ENCODE measurements at regions not wholly inside any gene's neighbourhood (a gene's known extent, or its start where the extent isn't known, plus 50 kb on each side); places are given as distances from the start of the nearest gene placed in this dataset.

DNA sequence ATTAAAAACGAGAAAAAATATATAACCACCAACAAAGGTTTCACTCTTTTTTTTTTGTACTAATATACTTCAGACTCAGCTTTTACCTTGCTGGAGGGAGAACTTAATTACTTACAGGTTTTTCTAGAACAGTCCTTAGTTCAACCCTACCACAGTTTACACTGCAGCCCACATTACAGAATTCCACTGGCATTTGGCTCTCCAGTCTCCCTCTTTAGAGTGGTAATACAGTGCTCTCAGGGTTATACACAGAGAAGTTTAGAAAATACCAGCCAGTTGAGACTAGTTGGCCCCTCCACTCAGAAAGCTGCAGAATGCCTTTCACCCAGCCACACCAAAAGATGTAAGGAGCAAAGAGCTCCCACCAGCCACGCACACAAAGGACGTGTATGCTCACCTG is 122.3 kb upstream of the DIO3 start:
- in situ Hi-C loops (cut with MboI; ENCODE audit: low pct_unique_long_range_greater_than_20kb, low sequenced_read_pairs, unreplicated experiment): no loop called here
- DNase-seq (ENCODE audit: low spot score): no peak
- TF ChIP-seq, protein P1, sequence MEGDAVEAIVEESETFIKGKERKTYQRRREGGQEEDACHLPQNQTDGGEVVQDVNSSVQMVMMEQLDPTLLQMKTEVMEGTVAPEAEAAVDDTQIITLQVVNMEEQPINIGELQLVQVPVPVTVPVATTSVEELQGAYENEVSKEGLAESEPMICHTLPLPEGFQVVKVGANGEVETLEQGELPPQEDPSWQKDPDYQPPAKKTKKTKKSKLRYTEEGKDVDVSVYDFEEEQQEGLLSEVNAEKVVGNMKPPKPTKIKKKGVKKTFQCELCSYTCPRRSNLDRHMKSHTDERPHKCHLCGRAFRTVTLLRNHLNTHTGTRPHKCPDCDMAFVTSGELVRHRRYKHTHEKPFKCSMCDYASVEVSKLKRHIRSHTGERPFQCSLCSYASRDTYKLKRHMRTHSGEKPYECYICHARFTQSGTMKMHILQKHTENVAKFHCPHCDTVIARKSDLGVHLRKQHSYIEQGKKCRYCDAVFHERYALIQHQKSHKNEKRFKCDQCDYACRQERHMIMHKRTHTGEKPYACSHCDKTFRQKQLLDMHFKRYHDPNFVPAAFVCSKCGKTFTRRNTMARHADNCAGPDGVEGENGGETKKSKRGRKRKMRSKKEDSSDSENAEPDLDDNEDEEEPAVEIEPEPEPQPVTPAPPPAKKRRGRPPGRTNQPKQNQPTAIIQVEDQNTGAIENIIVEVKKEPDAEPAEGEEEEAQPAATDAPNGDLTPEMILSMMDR (IDR thresholded peaks at IDR 0.05; ENCODE audit: extremely low read depth, insufficient read depth, missing control alignments): no peak

DNA sequence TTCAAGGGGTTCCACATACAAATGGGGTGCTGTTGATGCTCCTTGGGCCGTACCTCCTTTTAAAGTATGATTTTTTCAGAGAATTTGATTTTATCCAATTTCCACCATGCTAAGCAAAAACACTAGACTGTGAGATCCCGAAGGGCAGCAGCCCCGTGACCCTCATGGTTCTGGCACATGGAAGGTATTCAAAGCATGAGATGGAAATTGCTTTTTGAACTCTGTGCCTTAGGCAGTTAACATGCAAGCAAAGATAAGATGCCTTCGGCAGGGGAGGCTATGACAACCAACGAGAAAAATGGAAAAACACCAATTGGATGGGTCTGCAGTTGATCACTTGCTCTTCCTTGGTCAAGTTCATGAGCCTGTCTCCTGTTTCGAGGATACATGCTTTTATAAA is 120.8 kb upstream of the DIO3 start:
- in situ Hi-C loops (cut with MboI; ENCODE audit: low pct_unique_long_range_greater_than_20kb, low sequenced_read_pairs, unreplicated experiment): no loop called here
- TF ChIP-seq, protein P1 (IDR thresholded peaks at IDR 0.05; ENCODE audit: extremely low read depth, insufficient read depth, missing control alignments): no peak
- no peak for DNase-seq (ENCODE audit: low spot score)

DNA sequence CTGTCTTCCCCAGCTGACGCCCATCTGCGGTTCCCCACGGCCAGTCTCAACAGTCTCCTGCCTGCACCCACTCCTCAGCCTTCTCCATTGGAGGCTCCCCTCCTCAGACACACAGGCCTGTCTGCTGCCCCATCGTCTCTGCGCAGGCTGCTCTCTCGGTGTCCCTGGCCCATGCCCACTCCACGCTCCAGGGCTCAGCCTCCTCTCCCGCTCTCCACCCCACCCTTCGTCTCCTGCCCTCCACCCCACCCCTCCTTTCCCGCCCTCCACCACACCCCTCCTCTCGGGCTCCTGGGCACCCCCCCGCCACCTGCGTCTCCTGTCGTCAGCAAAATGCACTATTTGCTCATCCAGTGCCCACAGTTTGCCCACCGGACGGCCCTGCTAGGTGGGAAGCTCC is 119.6 kb upstream of the DIO3 start:
- in situ Hi-C loops (cut with MboI; ENCODE audit: low pct_unique_long_range_greater_than_20kb, low sequenced_read_pairs, unreplicated experiment): no loop called here
- DNase-seq (ENCODE audit: low spot score): no peak
- TF ChIP-seq, protein P1 (IDR thresholded peaks at IDR 0.05; ENCODE audit: extremely low read depth, insufficient read depth, missing control alignments): no peak

DNA sequence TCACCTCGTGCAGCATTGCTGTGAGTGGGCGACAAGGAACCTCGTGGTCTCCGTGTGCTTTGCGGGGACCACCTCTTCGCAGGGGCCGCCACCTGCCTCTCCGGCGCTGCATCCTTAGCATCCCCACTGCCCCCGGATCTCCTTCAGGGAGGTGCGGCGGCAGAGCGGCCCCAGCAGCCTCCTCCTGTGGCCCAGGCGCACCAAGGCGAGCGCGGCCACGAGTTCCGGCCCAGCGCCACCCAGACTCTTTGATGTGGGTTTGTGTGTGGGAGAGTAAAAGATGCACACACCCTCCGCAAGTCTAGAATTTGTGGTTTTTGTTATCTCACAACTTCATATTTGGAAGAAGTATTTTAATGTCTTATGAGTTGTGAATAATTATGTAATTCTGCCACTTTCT is 118.8 kb upstream of the DIO3 start:
- in situ Hi-C loops (cut with MboI; ENCODE audit: low pct_unique_long_range_greater_than_20kb, low sequenced_read_pairs, unreplicated experiment): no loop called here
- TF ChIP-seq, protein P1 (IDR thresholded peaks at IDR 0.05; ENCODE audit: extremely low read depth, insufficient read depth, missing control alignments): no peak
- no peak for DNase-seq (ENCODE audit: low spot score)

DNA sequence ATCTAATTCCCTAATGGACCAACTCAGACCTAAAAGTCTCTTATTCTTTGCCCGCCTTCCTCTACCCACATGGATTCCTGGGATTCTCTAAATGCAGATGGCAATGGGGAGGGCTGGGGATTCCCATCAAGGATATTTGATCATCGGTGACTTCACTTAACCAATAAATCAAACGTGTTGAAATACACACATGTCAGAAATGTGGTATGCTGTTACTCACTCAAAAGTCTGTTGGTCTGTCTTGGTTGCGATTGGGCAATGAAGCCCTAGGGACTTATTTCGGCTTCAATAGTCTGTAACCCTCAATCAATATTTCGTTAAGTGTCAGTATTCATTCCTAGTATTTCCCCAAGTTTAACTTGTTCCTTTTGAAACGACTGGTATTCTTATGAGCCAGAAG is 117.2 kb upstream of the DIO3 start:
- TF ChIP-seq, protein P1 (IDR thresholded peaks at IDR 0.05; ENCODE audit: extremely low read depth, insufficient read depth, missing control alignments): no peak
- in situ Hi-C loops (cut with MboI; ENCODE audit: low pct_unique_long_range_greater_than_20kb, low sequenced_read_pairs, unreplicated experiment): no loop called here
- no peak for DNase-seq (ENCODE audit: low spot score)

- TF ChIP-seq, protein P1 (IDR thresholded peaks at IDR 0.05; ENCODE audit: extremely low read depth, insufficient read depth, missing control alignments): no peak
- in situ Hi-C loops (cut with MboI; ENCODE audit: low pct_unique_long_range_greater_than_20kb, low sequenced_read_pairs, unreplicated experiment): no loop called here
- no peak for DNase-seq (ENCODE audit: low spot score)
These were observed 116.0 kb upstream of the DIO3 start for GRCh38 chr14:101445278-101445677.

DNA sequence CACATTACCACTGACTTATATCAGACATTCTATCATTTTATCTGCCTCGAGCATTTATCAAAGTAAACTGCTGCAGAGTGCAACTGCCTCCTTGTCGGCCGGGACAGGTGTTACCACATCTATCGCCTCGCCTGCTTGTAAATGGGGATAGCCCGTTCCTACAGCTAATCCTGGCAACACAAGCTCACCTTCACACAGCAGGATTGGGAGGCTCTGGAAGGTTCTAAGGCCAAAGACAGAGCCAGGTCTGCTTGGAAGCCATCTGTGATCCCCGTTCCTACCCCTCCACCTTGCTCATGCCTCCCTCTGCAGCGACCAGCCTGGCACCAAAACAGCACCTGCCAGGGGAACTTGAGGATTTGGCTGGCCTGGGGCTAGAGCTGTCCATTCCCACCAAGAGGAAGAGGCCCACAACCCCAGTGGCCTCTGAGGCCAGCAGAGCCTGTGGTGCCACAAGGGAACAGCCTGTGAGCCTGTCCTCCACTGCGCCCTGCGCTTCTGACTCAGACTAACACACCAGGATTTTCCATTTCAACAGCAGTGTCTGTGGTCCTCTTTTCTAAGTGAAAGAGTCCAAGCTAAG is 114.8 kb upstream of the DIO3 start:
- TF ChIP-seq, protein P1 (IDR thresholded peaks at IDR 0.05; ENCODE audit: extremely low read depth, insufficient read depth, missing control alignments): no peak
- in situ Hi-C loops (cut with MboI; ENCODE audit: low pct_unique_long_range_greater_than_20kb, low sequenced_read_pairs, unreplicated experiment): no loop called here
- no peak for DNase-seq (ENCODE audit: low spot score)
